CD4-positive, CD25-positive, alpha-beta regulatory T cell (primary cell): ENCODE measurements at regions not wholly inside any gene's neighbourhood (a gene's known extent, or its start where the extent isn't known, plus 50 kb on each side); places are given as distances from the start of the nearest gene placed in this dataset.
"Not testable (repeated sequence)": the region's sequence is repeated elsewhere in the genome, so short reads cannot be mapped to it uniquely, and the experiment has no call there.

Source experiments
- ATAC-seq, 2 donors: fragments of 150-1000 bp; cut with Tn5 transposase; one replicate each; pipeline ENCODE4 v1.10.0; 2021; ENCODE audit warnings: low read depth in 2 of 2, moderate number of reproducible peaks in 2 of 2, moderate library complexity in 1 of 2
- DNase-seq, 3 donors: peaks; one replicate each; pipeline versions ENCODE4 v3.0.0 to v3.0.0-alpha.2; 2012 to 2022; ENCODE audit warnings: mixed read lengths in 1 of 3
- H3K27ac ChIP-seq: one replicate; pipeline ENCODE4 v1.7.0; 2013; ENCODE audit warnings: mild to moderate bottlenecking, low read length; ENCODE audit not compliant: insufficient read depth, poor library complexity, severe bottlenecking
- H3K27me3 ChIP-seq: one replicate; pipeline ENCODE4 v1.7.0; 2013; ENCODE audit warnings: low read length; ENCODE audit not compliant: control insufficient read depth, insufficient read depth
- H3K36me3 ChIP-seq: one replicate; pipeline ENCODE4 v1.7.0; 2013; ENCODE audit warnings: mild to moderate bottlenecking, low read length, moderate library complexity; ENCODE audit not compliant: control insufficient read depth, insufficient read depth
- H3K4me1 ChIP-seq: 2 replicates; pipeline ENCODE4 v1.7.0; 2013; ENCODE audit warnings: mild to moderate bottlenecking, low read length; ENCODE audit not compliant: insufficient read depth, control insufficient read depth, poor library complexity, severe bottlenecking
- H3K4me3 ChIP-seq: one replicate; pipeline ENCODE4 v1.7.0; 2013; ENCODE audit warnings: low read depth, mild to moderate bottlenecking, low read length, moderate library complexity
- H3K9me3 ChIP-seq, 2 experiments: 1 replicate in 1 of 2; 2 replicates in 1 of 2; pipeline ENCODE4 v1.7.0; 2013; ENCODE audit warnings: low read length in 2 of 2, mild to moderate bottlenecking in 1 of 2, moderate library complexity in 1 of 2; ENCODE audit not compliant: control insufficient read depth in 2 of 2
- H3K27ac Mint-ChIP-seq, 3 donors: one replicate each; pipeline ENCODE4 v1.8.0; 2020 to 2022; ENCODE audit warnings: mild to moderate bottlenecking in 3 of 3, mixed read lengths in 3 of 3, moderate library complexity in 2 of 3
- H3K27me3 Mint-ChIP-seq: one replicate; pipeline ENCODE4 v1.8.0; 2022; ENCODE audit warnings: mild to moderate bottlenecking, mixed read lengths
- H3K36me3 Mint-ChIP-seq: one replicate; pipeline ENCODE4 v1.8.0; 2020; ENCODE audit warnings: mixed read lengths
- H3K4me1 Mint-ChIP-seq, 4 donors: one replicate each; pipeline ENCODE4 v1.8.0; 2020 to 2022; ENCODE audit warnings: mixed read lengths in 4 of 4, mild to moderate bottlenecking in 1 of 4
- H3K4me3 Mint-ChIP-seq, 4 donors: one replicate each; pipeline ENCODE4 v1.8.0; 2020 to 2022; ENCODE audit warnings: mild to moderate bottlenecking in 4 of 4, mixed read lengths in 4 of 4, moderate library complexity in 3 of 4
- H3K9me3 Mint-ChIP-seq, 7 donors: one replicate each; pipeline ENCODE4 v1.8.0; 2020 to 2022; ENCODE audit warnings: mixed read lengths in 7 of 7, mild to moderate bottlenecking in 3 of 7, moderate library complexity in 2 of 7

DNA sequence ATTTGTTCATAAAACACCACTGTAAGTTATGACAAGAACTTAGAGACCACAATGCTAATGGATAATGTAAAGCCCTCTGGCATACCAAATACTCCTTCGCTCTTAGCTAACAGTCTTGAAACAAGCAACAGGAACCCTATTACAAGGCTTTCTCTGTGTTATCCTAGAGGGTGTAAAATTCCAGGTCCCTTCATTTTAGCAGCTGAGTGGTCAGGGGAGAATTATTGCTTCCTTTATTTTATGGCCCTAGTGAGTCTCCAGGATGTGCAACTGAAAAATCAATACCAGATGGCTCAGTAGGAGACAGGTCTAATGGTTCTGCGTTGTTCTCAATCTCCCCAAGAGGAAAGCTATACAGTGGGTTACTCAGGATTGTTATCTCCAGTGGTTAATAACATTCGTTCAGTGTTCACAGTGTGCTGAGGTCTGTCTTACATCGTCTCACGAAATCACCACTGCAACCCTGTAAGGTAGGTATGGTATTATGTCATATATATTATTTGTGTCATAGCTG lies 172.7 kb upstream of the CNOT2 start:
- ATAC-seq, result no peak

DNA sequence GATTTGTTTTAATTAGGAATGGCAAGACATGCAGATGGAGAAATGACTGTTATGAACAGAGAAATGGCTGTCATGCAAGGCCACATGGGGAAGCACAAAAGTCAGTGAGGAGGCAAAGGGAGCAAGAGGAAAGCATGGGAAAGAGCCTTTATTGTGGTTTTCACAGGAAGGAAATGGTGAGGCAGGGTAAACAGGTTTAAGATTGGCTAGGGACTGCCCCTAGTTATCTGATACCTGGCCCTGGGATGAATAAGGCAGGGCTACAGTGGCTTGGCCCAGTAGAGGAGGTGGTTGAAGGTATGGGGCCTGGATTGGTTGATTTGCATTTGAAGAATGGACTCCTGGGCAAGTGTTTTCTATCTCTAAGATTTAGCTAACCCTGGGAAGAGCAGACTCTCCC lies 168.7 kb upstream of the CNOT2 start:
- DNase-seq, result no peak
- H3K27ac ChIP-seq, result no peak overlapping the region
- Mint-ChIP-seq H3K4me1 (no peaks in the 10 kb centered on the region), H3K27ac (no peak overlapping the region), H3K4me3 (no peak overlapping the region), H3K9me3 (peaks cover 0 to 3% (median 0%) of the 10 kb centered on the region in 7 donors), H3K36me3 (no peaks in the 10 kb centered on the region), H3K27me3 (no peaks in the 10 kb centered on the region)
- no peaks in the 10 kb centered on the region for H3K27me3 ChIP-seq
- no peaks in the 10 kb centered on the region for H3K4me1 ChIP-seq
- H3K9me3 ChIP-seq, result no peaks in the 10 kb centered on the region
- ATAC-seq, result no peak
- H3K4me3 ChIP-seq, result no peak overlapping the region
- H3K36me3 ChIP-seq, result no peaks in the 10 kb centered on the region

More for the DNA sequence above, 172.7 kb upstream of the CNOT2 start:
- no peaks in the 10 kb centered on the region for H3K9me3 ChIP-seq
- Mint-ChIP-seq H3K27me3 (no peaks in the 10 kb centered on the region), H3K36me3 (no peaks in the 10 kb centered on the region), H3K4me1 (no peaks in the 10 kb centered on the region), H3K27ac (no peak overlapping the region), H3K4me3 (no peak overlapping the region), H3K9me3 (no peaks in the 10 kb centered on the region)
- DNase-seq, result no peak
- no peaks in the 10 kb centered on the region for H3K27me3 ChIP-seq
- H3K4me1 ChIP-seq, result no peaks in the 10 kb centered on the region
- no peak overlapping the region for H3K27ac ChIP-seq
- H3K36me3 ChIP-seq, result no peaks in the 10 kb centered on the region
- H3K4me3 ChIP-seq, result no peak overlapping the region

DNA sequence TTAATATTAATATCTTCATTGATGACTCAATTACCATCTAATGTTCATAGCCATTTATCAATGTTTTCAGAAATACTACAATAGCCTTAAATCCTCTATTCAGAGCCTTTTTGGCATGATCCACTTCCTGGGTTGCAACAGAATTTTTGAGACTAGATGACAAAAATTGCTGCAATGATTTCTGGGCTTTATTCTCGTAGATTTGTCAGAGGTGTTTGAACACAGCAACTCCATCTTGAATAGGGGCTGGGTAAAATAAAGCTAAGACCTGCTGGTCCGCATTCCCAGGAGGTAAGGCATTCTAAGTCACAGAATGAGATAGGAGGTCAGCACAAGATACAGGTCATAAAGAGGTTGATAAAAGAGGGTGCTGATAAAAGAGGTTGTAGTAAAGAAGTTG lies 165.8 kb upstream of the CNOT2 start:
- H3K4me3 Mint-ChIP-seq, result no peak overlapping the region

DNA sequence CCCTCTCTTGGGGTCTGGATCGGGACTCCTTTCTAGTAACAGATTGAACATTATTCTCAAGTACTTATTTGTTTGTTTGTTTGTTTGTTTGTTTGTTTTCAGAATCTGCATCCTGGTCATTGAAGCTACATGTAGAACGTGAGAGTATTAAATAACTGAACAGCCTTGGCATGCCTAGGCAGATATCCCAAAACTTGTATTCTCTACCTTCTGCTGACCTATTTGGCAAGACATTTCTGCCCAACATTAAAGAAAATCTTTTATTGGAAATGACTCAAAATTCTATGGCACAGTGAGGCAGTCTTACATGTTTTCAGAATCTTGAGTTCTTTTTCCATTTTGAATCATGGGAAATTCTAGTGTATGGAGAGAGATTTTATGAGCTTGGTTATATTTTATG lies 165.1 kb upstream of the CNOT2 start:
- H3K27me3 Mint-ChIP-seq, result no peaks in the 10 kb centered on the region

More for the DNA sequence above, 165.8 kb upstream of the CNOT2 start:
- Histone ChIP-seq H3K4me1 (no peaks in the 10 kb centered on the region), H3K27ac (no peak overlapping the region), H3K4me3 (no peak overlapping the region), H3K9me3 (no peaks in the 10 kb centered on the region), H3K27me3 (no peaks in the 10 kb centered on the region), H3K36me3 (no peaks in the 10 kb centered on the region)
- no peak for DNase-seq
- Mint-ChIP-seq H3K4me1 (no peaks in the 10 kb centered on the region), H3K27ac (no peak overlapping the region), H3K27me3 (no peaks in the 10 kb centered on the region), H3K9me3 (peaks cover 0 to 3% (median 0%) of the 10 kb centered on the region in 7 donors), H3K36me3 (no peaks in the 10 kb centered on the region)
- ATAC-seq, result no peak

DNA sequence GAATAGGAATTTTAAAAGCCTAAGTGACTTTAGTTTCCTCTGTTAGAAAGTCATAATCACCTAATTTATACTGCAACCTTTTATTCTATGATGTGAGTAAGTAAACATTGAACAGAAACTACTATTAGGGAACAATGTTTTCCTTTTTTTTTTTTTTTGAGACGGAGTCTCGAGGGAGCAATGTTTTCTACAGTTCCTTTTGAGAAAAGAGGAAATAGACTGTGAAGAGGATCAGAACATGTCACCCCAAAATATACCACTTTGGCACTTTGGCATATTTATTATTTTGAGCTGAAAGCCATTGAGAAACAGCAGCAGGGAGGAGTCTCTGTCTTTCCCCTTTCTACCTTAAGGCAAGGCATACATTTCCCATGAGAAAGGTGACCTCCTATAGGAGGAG lies 162.7 kb upstream of the CNOT2 start:
- Mint-ChIP-seq H3K36me3 (no peaks in the 10 kb centered on the region), H3K4me1 (no peaks in the 10 kb centered on the region), H3K27me3 (no peaks in the 10 kb centered on the region), H3K27ac (no peak overlapping the region), H3K9me3 (peaks cover 0 to 3% (median 0%) of the 10 kb centered on the region in 7 donors), H3K4me3 (no peak overlapping the region)
- no peaks in the 10 kb centered on the region for H3K9me3 ChIP-seq
- no peak overlapping the region for H3K27ac ChIP-seq
- H3K36me3 ChIP-seq, result no peaks in the 10 kb centered on the region
- ATAC-seq, result no peak
- H3K4me1 ChIP-seq, result no peaks in the 10 kb centered on the region
- no peak overlapping the region for H3K4me3 ChIP-seq
- no peaks in the 10 kb centered on the region for H3K27me3 ChIP-seq
- no peak for DNase-seq

More for the DNA sequence above, 165.1 kb upstream of the CNOT2 start:
- no peak for DNase-seq
- no peaks in the 10 kb centered on the region for H3K9me3 ChIP-seq
- H3K4me1 ChIP-seq, result no peaks in the 10 kb centered on the region
- H3K27ac ChIP-seq, result no peak overlapping the region
- Mint-ChIP-seq H3K27ac (no peak overlapping the region), H3K4me3 (no peak overlapping the region), H3K9me3 (peaks cover 0 to 3% (median 0%) of the 10 kb centered on the region in 7 donors), H3K36me3 (no peaks in the 10 kb centered on the region), H3K4me1 (no peaks in the 10 kb centered on the region)
- no peaks in the 10 kb centered on the region for H3K27me3 ChIP-seq
- H3K36me3 ChIP-seq, result no peaks in the 10 kb centered on the region
- no peak overlapping the region for H3K4me3 ChIP-seq
- ATAC-seq, result no peak

DNA sequence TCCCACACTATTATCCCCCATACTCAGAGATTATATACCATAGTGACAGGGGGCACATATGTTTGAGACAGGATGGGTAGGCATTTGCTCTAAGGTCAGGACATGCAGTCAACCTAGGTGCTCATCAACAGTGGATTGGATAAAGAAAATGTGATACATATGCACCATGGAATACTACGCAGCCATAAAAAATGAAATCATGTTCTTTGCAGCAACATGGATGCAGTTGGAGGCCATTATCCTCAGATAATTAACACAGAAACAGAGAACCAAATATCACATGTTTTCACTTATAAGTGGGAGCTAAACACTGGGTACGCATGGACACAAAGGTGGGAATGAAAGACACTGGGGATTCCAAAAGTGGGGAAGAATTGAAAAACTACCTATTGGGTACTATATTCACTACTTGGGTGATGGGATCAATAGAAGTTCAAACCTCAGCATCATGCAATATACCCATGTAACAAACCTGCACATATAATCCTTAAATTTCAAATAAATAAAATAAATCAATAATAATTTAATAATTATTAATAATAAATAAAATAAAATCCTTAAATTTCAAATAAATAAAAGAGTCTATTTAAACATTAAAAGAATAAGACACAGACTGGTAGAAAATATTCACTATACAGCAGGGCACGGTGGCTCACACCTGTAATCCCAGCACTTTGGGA lies 160.1 kb upstream of the CNOT2 start:
- H3K36me3 ChIP-seq, result no peaks in the 10 kb centered on the region
- no peak overlapping the region for H3K4me3 Mint-ChIP-seq
- no peaks in the 10 kb centered on the region for H3K27me3 Mint-ChIP-seq

DNA sequence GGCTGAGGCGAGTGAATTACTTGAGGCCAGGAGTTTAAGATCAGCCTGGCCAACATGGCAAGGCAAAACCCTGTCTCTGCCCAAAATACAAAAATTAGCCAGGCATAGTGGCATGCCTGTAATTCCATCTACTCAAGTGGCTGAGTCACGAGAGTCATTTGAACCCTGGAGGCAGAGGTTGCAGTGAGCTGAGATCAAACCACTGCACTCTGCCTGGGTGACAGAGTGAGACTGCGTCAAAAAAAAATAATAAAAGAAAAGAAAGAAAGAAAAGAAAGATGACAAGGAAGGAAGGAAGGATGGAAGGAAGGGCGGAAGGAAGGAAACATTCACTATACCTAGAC lies 159.6 kb upstream of the CNOT2 start:
- Mint-ChIP-seq H3K4me3 (no peak overlapping the region), H3K9me3 (peaks cover 0 to 3% (median 0%) of the 10 kb centered on the region in 7 donors), H3K36me3 (no peaks in the 10 kb centered on the region), H3K27ac (peak overlapping the region in 1 of 3 donors; percentile 73), H3K27me3 (peaks cover 5% of the 10 kb centered on the region), H3K4me1 (no peaks in the 10 kb centered on the region)
- no peak overlapping the region for H3K4me3 ChIP-seq
- no peaks in the 10 kb centered on the region for H3K36me3 ChIP-seq
- H3K27me3 ChIP-seq, result no peaks in the 10 kb centered on the region
- ATAC-seq, result no peak
- H3K9me3 ChIP-seq, result no peaks in the 10 kb centered on the region
- DNase-seq, result no peak
- H3K4me1 ChIP-seq, result no peaks in the 10 kb centered on the region
- H3K27ac ChIP-seq, result no peak overlapping the region

More for the DNA sequence above, 160.1 kb upstream of the CNOT2 start:
- no peak for DNase-seq
- H3K27ac ChIP-seq, result no peak overlapping the region
- no peak for ATAC-seq
- H3K27ac Mint-ChIP-seq, result no peak overlapping the region
- no peak overlapping the region for H3K4me3 ChIP-seq
- H3K4me1 Mint-ChIP-seq, result no peaks in the 10 kb centered on the region
- H3K27me3 ChIP-seq, result no peaks in the 10 kb centered on the region
- H3K9me3 ChIP-seq, result no peaks in the 10 kb centered on the region
- no peaks in the 10 kb centered on the region for H3K36me3 Mint-ChIP-seq
- peaks cover 0 to 2% (median 0%) of the 10 kb centered on the region in 7 donors for H3K9me3 Mint-ChIP-seq
- no peaks in the 10 kb centered on the region for H3K4me1 ChIP-seq

DNA sequence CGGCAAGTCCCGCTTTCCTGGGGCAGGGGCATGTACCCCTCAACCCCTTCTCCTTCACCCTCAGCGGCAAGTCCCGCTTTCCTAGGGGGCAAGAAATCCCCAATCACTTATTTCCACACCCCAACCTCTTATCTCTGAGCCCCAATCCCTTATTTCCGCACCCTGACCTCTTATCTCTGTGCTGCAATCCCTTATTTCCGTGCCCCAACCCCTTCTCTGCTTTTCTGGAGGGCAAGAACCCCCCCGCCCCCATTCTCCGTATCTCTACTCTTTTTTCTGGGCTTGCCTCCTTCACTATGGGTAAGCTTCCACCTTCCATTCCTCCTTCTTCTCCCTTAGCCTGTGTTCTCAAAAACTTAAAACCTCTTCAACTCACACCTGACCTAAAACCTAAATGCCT lies 156.9 kb upstream of the CNOT2 start:
- H3K9me3 Mint-ChIP-seq, H3K27ac ChIP-seq, H3K36me3 ChIP-seq, H3K4me1 ChIP-seq, ATAC-seq, DNase-seq, H3K36me3 Mint-ChIP-seq, H3K27ac Mint-ChIP-seq, H3K27me3 ChIP-seq, H3K4me3 ChIP-seq, H3K27me3 Mint-ChIP-seq, H3K4me3 Mint-ChIP-seq, H3K4me1 Mint-ChIP-seq, H3K9me3 ChIP-seq: not testable (repeated sequence)
